ENCODE measurements at regions not wholly inside any gene's neighbourhood (a gene's known extent, or its start where the extent isn't known, plus 50 kb on each side); places are given as distances from the start of the nearest gene placed in this dataset.

DNA sequence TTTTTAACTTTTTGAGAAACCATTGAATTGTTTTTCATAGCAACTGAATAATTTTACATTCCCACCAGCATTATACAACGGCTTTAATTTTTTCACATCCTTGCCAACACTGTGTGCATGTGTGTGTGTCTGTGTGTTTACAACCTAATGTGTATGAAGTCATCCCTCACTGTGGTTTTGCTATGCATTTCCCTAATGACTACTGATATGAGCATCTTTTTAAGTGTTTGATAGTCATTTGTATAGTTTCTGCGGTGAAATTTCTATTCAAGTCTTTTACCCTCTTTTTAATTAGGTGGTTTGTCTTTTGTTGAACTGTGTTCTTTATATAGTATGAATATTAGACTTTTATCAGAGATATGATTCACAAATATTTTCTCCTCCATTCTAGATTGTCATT lies 263.1 kb upstream of the COX7C start:
- no peak for TF ChIP-seq CTCF (IDR thresholded peaks at IDR 0.05; ENCODE audit: low read length, missing control alignments)
- DNase-seq (ENCODE audit: low read depth): no peak

DNA sequence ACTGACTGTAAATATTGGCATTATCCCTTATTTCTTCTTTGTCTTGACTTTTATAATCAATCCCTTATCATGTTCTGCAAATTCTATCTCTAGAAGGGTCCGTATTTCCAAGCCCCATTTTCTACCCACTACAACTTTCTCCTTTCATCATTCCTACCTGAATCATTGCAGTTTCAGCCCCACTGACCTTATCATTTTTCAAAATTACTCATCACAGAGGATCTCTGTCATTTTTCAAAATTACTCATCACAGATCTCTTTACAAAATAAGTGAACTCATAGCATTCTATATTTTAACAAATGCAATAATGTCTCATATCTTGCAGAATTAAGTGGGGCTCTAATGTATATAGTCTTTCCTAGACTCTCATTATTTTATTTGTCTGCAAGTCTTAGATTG lies 256.9 kb upstream of the COX7C start:
- no peak for TF ChIP-seq CTCF (IDR thresholded peaks at IDR 0.05; ENCODE audit: low read length, missing control alignments)
- no peak for DNase-seq (ENCODE audit: low read depth)
- no peak overlapping the region for H3K4me3 ChIP-seq (replicated peaks; ENCODE audit: low read depth, low read length)

More for the DNA sequence above, 263.1 kb upstream of the COX7C start:
- no peak overlapping the region for H3K4me3 ChIP-seq (replicated peaks; ENCODE audit: low read depth, low read length)

DNA sequence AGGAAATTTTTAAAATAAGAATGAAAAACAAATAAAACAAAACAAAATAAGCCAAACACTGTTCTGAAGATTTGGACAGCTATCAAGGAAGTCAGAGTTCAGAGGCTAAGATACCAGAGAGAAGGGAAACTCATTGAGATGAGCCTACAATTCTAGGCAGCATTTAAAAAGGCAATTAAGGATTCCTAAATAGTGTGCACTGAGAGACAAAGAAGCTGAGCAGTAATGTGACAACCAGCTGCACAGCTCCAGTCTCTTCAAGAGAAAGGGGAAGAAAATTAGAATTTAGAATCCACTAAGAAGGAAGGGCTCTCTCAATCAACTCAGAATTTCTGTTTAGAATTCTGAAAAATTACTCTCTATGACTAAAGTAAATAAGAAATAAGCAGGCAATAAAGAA lies 246.7 kb upstream of the COX7C start:
- no peak for DNase-seq (ENCODE audit: low read depth)
- no peak overlapping the region for H3K4me3 ChIP-seq (replicated peaks; ENCODE audit: low read depth, low read length)
- no peak for TF ChIP-seq CTCF (IDR thresholded peaks at IDR 0.05; ENCODE audit: low read length, missing control alignments)

DNA sequence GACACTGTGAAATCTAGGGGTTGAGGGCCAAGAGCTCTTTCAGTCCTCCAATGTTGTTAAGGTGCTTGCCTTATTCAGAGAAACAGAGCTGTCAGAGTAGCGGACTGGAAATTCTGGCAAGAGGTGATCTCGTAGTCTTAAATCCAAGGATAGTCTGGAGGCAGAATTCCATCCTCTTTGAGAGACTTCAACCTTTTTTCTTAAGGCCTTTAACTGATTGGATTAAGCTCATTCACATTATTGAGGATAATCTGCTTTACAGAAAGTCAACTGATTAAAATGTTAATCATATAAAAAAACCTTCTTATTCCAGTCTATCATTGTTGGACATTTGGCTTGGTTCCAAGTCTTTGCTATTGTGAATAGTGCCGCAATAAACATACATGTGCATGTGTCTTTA lies 243.1 kb upstream of the COX7C start:
- DNase-seq (ENCODE audit: low read depth): no peak
- H3K4me3 ChIP-seq (replicated peaks; ENCODE audit: low read depth, low read length): no peak overlapping the region
- TF ChIP-seq CTCF (IDR thresholded peaks at IDR 0.05; ENCODE audit: low read length, missing control alignments): no peak

- TF ChIP-seq CTCF (IDR thresholded peaks at IDR 0.05; ENCODE audit: low read length, missing control alignments): no peak
- no peak overlapping the region for H3K4me3 ChIP-seq (replicated peaks; ENCODE audit: low read depth, low read length)
- no peak for DNase-seq (ENCODE audit: low read depth)
Measured at GRCh38 chr5:86376214-86376613, 241.5 kb upstream of the COX7C start.

- H3K4me3 ChIP-seq (replicated peaks; ENCODE audit: low read depth, low read length): no peak overlapping the region
- DNase-seq (ENCODE audit: low read depth): no peak
- TF ChIP-seq CTCF (IDR thresholded peaks at IDR 0.05; ENCODE audit: low read length, missing control alignments): no peak
Measured at GRCh38 chr5:86403190-86403589, 214.6 kb upstream of the COX7C start.

GRCh38 chr5:86404256-86404655 lies 213.5 kb upstream of the COX7C start:
- DNase-seq (ENCODE audit: low read depth): no peak
- no peak overlapping the region for H3K4me3 ChIP-seq (replicated peaks; ENCODE audit: low read depth, low read length)
- TF ChIP-seq CTCF (IDR thresholded peaks at IDR 0.05; ENCODE audit: low read length, missing control alignments): no peak
